Ascending aorta (tissue), 2 donors: ENCODE measurements at regions not wholly inside any gene's neighbourhood (a gene's known extent, or its start where the extent isn't known, plus 50 kb on each side); places are given as distances from the start of the nearest gene placed in this dataset.

ENCODE experiments used
- DNase-seq, 2 donors: peaks; one replicate each; pipeline ENCODE4 v3.0.0-alpha.2; 2019; ENCODE audit warnings: low spot score in 2 of 2
- H3K27ac ChIP-seq, 2 donors: fragments of 200-600 bp; sonication (generic); one replicate each; pipeline ENCODE4 v1.5.1; 2016 to 2017; ENCODE audit warnings: mild to moderate bottlenecking in 1 of 2
- H3K27me3 ChIP-seq: fragments of 200-600 bp; sonication (generic); one replicate; pipeline ENCODE4 v1.5.1; 2017
- H3K36me3 ChIP-seq, 2 donors: fragments of 200-600 bp; sonication (generic); one replicate each; pipeline ENCODE4 v1.5.1; 2016
- H3K4me1 ChIP-seq, 2 donors: fragments of 200-600 bp; sonication (generic); one replicate each; pipeline ENCODE4 v1.5.1; 2016 to 2017; ENCODE audit warnings: mild to moderate bottlenecking in 1 of 2
- H3K4me3 ChIP-seq, 2 donors: fragments of 200-600 bp; sonication (generic); one replicate each; pipeline ENCODE4 v1.5.1; 2016 to 2017; ENCODE audit warnings: mild to moderate bottlenecking in 1 of 2
- H3K9me3 ChIP-seq, 2 donors: fragments of 200-600 bp; sonication (generic); one replicate each; pipeline ENCODE4 v1.5.1; 2016
- CTCF ChIP-seq, 3 experiments: fragments of 200-600 bp in 2 of 3; fragments of 450-650 bp in 1 of 3; sonication (generic) in 2 of 3; IDR thresholded peaks; one replicate each; pipeline ENCODE4 v1.5.1; 2016 to 2019; ENCODE audit warnings: antibody characterized with exemption in 3 of 3, mild to moderate bottlenecking in 1 of 3, moderate library complexity in 1 of 3
- intact Hi-C: fragments of 100-400 bp; cut with DNase I; formaldehyde crosslinking; loops from one replicate; pipeline ENCODE4 v1.15.1; 2023

GRCh38 chr17:51528111-51528510, 267.8 kb downstream of the UTP18 start:
- Histone ChIP-seq H3K27me3 (no peaks in the 10 kb centered on the region), H3K9me3 (no peaks in the 10 kb centered on the region), H3K36me3 (no peaks in the 10 kb centered on the region), H3K27ac (no peak overlapping the region), H3K4me3 (no peak overlapping the region), H3K4me1 (no peaks in the 10 kb centered on the region)
- intact Hi-C loops, result no loop called here
- TF ChIP-seq CTCF (IDR thresholded peaks at IDR 0.05), result no peak
- no peak for DNase-seq

GRCh38 chr17:51533219-51533618, 272.9 kb downstream of the UTP18 start:
- Histone ChIP-seq H3K27me3 (no peaks in the 10 kb centered on the region), H3K4me1 (no peaks in the 10 kb centered on the region), H3K4me3 (no peak overlapping the region), H3K9me3 (no peaks in the 10 kb centered on the region), H3K36me3 (no peaks in the 10 kb centered on the region), H3K27ac (no peak overlapping the region)
- intact Hi-C loops, result no loop called here
- no peak for TF ChIP-seq CTCF (IDR thresholded peaks at IDR 0.05)
- DNase-seq, result no peak

GRCh38 chr17:51533821-51534220, 273.5 kb downstream of the UTP18 start:
- Histone ChIP-seq H3K9me3 (no peaks in the 10 kb centered on the region), H3K4me3 (no peak overlapping the region), H3K27ac (no peak overlapping the region), H3K36me3 (no peaks in the 10 kb centered on the region), H3K4me1 (no peaks in the 10 kb centered on the region), H3K27me3 (no peaks in the 10 kb centered on the region)
- intact Hi-C loops, result no loop called here
- no peak for TF ChIP-seq CTCF (IDR thresholded peaks at IDR 0.05)
- DNase-seq, result no peak

GRCh38 chr17:51536627-51537026, 276.3 kb downstream of the UTP18 start:
- Histone ChIP-seq H3K36me3 (no peaks in the 10 kb centered on the region), H3K27me3 (no peaks in the 10 kb centered on the region), H3K4me1 (no peaks in the 10 kb centered on the region), H3K4me3 (no peak overlapping the region), H3K9me3 (no peaks in the 10 kb centered on the region), H3K27ac (no peak overlapping the region)
- DNase-seq, result no peak
- TF ChIP-seq CTCF (IDR thresholded peaks at IDR 0.05), result no peak
- intact Hi-C loops, result loop anchor here (5.0 kb wide), 1 partner anchor 234 kb away; no protein-coding TSS in a partner anchor

GRCh38 chr17:51537996-51538550, 277.7 kb downstream of the UTP18 start:
- no peak overlapping the region for H3K27ac ChIP-seq
- H3K36me3 ChIP-seq, result no peaks in the 10 kb centered on the region
- no peak for TF ChIP-seq CTCF (IDR thresholded peaks at IDR 0.05)
- no peak overlapping the region for H3K4me3 ChIP-seq
- intact Hi-C loops, result loop anchor here (5.0 kb wide), 1 partner anchor 236 kb away; no protein-coding TSS in a partner anchor
- no peak for DNase-seq
- no peaks in the 10 kb centered on the region for H3K9me3 ChIP-seq
- H3K4me1 ChIP-seq, result no peaks in the 10 kb centered on the region
- H3K27me3 ChIP-seq, result no peaks in the 10 kb centered on the region

GRCh38 chr17:51540151-51540550, 279.8 kb downstream of the UTP18 start:
- intact Hi-C loops, result no loop called here
- no peaks in the 10 kb centered on the region for H3K27me3 ChIP-seq

More at GRCh38 chr17:51540151-51540550, 279.8 kb downstream of the UTP18 start:
- Histone ChIP-seq H3K4me3 (no peak overlapping the region), H3K36me3 (no peaks in the 10 kb centered on the region), H3K4me1 (no peaks in the 10 kb centered on the region), H3K9me3 (no peaks in the 10 kb centered on the region), H3K27ac (no peak overlapping the region)
- TF ChIP-seq CTCF (IDR thresholded peaks at IDR 0.05), result no peak
- DNase-seq, result no peak
